Loucy (cell line): ENCODE measurements at regions not wholly inside any gene's neighbourhood (a gene's known extent, or its start where the extent isn't known, plus 50 kb on each side); places are given as distances from the start of the nearest gene placed in this dataset.

Source experiments
- H2AFZ ChIP-seq: fragments of 200-600 bp; sonication (generic); 2 replicates; pipeline ENCODE4 v1.6.0; 2016; ENCODE audit warnings: antibody characterized with exemption, mild to moderate bottlenecking, low read length, moderate library complexity
- H3F3A ChIP-seq: fragments of 200-600 bp; 2 replicates; pipeline ENCODE4 v1.6.0; 2016; ENCODE audit warnings: antibody characterized with exemption, low read depth, mild to moderate bottlenecking
- H3K27me3 ChIP-seq: fragments of 200-600 bp; sonication (generic); 2 replicates; pipeline ENCODE4 v1.6.1; 2014; ENCODE audit warnings: low read length, mild to moderate bottlenecking; ENCODE audit not compliant: insufficient read depth, poor library complexity, severe bottlenecking
- H3K36me3 ChIP-seq: fragments of 200-600 bp; sonication (generic); 2 replicates; pipeline ENCODE4 v1.6.1; 2016; ENCODE audit warnings: low read length; ENCODE audit not compliant: insufficient read depth
- H3K4me1 ChIP-seq: fragments of 200-600 bp; sonication (generic); 2 replicates; pipeline ENCODE4 v1.5.1; 2014; ENCODE audit warnings: low read length, mild to moderate bottlenecking; ENCODE audit not compliant: insufficient read depth, poor library complexity, severe bottlenecking
- H3K4me2 ChIP-seq: fragments of 200-600 bp; sonication (generic); 2 replicates; pipeline ENCODE4 v1.6.0; 2014; ENCODE audit warnings: antibody characterized with exemption, low read length, low read depth, mild to moderate bottlenecking; ENCODE audit not compliant: poor library complexity, severe bottlenecking
- H3K4me3 ChIP-seq: fragments of 200-600 bp; sonication (generic); 2 replicates; pipeline ENCODE4 v1.5.1; 2014; ENCODE audit warnings: low read length, mild to moderate bottlenecking, mixed read lengths; ENCODE audit not compliant: poor library complexity, severe bottlenecking
- H3K79me2 ChIP-seq: fragments of 200-600 bp; sonication (generic); 2 replicates; pipeline ENCODE4 v1.6.1; 2014; ENCODE audit warnings: low read length; ENCODE audit not compliant: insufficient read depth
- H3K9ac ChIP-seq: fragments of 200-600 bp; sonication (generic); 2 replicates; pipeline ENCODE4 v1.6.0; 2014; ENCODE audit warnings: mild to moderate bottlenecking, low read depth, low read length, moderate library complexity; ENCODE audit not compliant: poor library complexity, severe bottlenecking
- H3K9me2 ChIP-seq: fragments of 200-600 bp; sonication (generic); replicated peaks from 2 replicates; pipeline ENCODE4 v1.6.1; 2016; ENCODE audit warnings: low read depth, low read length, mixed read lengths
- H3K9me3 ChIP-seq: fragments of 200-600 bp; sonication (generic); 2 replicates; pipeline ENCODE4 v1.6.1; 2014; ENCODE audit warnings: mild to moderate bottlenecking, antibody characterized with exemption, low read length, low read depth; ENCODE audit not compliant: insufficient read depth
- H4K20me1 ChIP-seq: fragments of 200-600 bp; sonication (generic); 2 replicates; pipeline ENCODE4 v1.6.0; 2014; ENCODE audit warnings: antibody characterized with exemption, low read length, mild to moderate bottlenecking; ENCODE audit not compliant: insufficient read depth, poor library complexity, severe bottlenecking
- CTCF ChIP-seq: fragments of 200-600 bp; sonication (generic); conservative IDR thresholded peaks from 2 replicates; pipeline ENCODE4 v1.5.1; 2014; ENCODE audit warnings: mild to moderate bottlenecking, antibody characterized with exemption, low read length
- EZH2phosphoT487 ChIP-seq: fragments of 200-600 bp; IDR thresholded peaks from 2 replicates; pipeline ENCODE4 v1.6.1; 2018; ENCODE audit warnings: antibody characterized with exemption, mild to moderate bottlenecking, moderate library complexity, borderline replicate concordance

- Histone ChIP-seq H3K9me3 (no peaks in the 10 kb centered on the region), H3F3A (no peaks in the 10 kb centered on the region), H3K4me2 (no peak overlapping the region), H3K36me3 (no peaks in the 10 kb centered on the region), H3K27me3 (no peaks in the 10 kb centered on the region), H3K79me2 (no peaks in the 10 kb centered on the region), H3K4me1 (no peaks in the 10 kb centered on the region), H4K20me1 (no peaks in the 10 kb centered on the region), H3K9me2 (no peaks in the 10 kb centered on the region), H3K4me3 (no peak overlapping the region), H3K9ac (no peak overlapping the region), H2AFZ (no peak overlapping the region)
- TF ChIP-seq EZH2phosphoT487 (no peak), CTCF (0 out of 2 replicates have a peak, but pooled peaks have one; percentile 5)
Measured at GRCh38 chr12:92650228-92650822, 52.5 kb upstream of the PLEKHG7 start.

- no peaks in the 10 kb centered on the region for H3K9me2 ChIP-seq
- H3K9ac ChIP-seq = no peak overlapping the region
- no peak overlapping the region for H3K4me2 ChIP-seq
- TF ChIP-seq CTCF = peak; percentile 73
- no peak for TF ChIP-seq EZH2phosphoT487
- H4K20me1 ChIP-seq = no peaks in the 10 kb centered on the region
- H3F3A ChIP-seq = no peaks in the 10 kb centered on the region
- no peak overlapping the region for H2AFZ ChIP-seq
- no peak overlapping the region for H3K4me3 ChIP-seq
- H3K27me3 ChIP-seq = no peaks in the 10 kb centered on the region
- H3K9me3 ChIP-seq = no peaks in the 10 kb centered on the region
- no peaks in the 10 kb centered on the region for H3K79me2 ChIP-seq
- no peaks in the 10 kb centered on the region for H3K36me3 ChIP-seq
- no peaks in the 10 kb centered on the region for H3K4me1 ChIP-seq
Measured at GRCh38 chr12:92649511-92650227, 53.1 kb upstream of the PLEKHG7 start.

GRCh38 chr12:92648242-92649031 lies 54.4 kb upstream of the PLEKHG7 start:
- Histone ChIP-seq H3K79me2 (no peaks in the 10 kb centered on the region), H3K27me3 (no peaks in the 10 kb centered on the region), H3K4me3 (no peak overlapping the region), H3F3A (no peaks in the 10 kb centered on the region), H2AFZ (no peak overlapping the region), H3K4me2 (no peak overlapping the region), H3K9me2 (no peaks in the 10 kb centered on the region), H4K20me1 (no peaks in the 10 kb centered on the region), H3K9ac (no peak overlapping the region), H3K9me3 (no peaks in the 10 kb centered on the region), H3K4me1 (no peaks in the 10 kb centered on the region), H3K36me3 (no peaks in the 10 kb centered on the region)
- TF ChIP-seq EZH2phosphoT487 = no peak
- TF ChIP-seq CTCF = no peak
